GM10248 (cell line): ENCODE measurements at regions not wholly inside any gene's neighbourhood (a gene's known extent, or its start where the extent isn't known, plus 50 kb on each side); places are given as distances from the start of the nearest gene placed in this dataset.
"Not testable (repeated sequence)": the region's sequence is repeated elsewhere in the genome, so short reads cannot be mapped to it uniquely, and the experiment has no call there.

Source experiments
- CTCF ChIA-PET: fragments of 300-600 bp; sonication (Branson Sonifier 250); formaldehyde crosslinking; extraction: SDS; loops from one replicate; lab custom pipeline; 2021; ENCODE audit warnings: antibody characterized with exemption; lab: Yijun Ruan, JAX
- POLR2A ChIA-PET: fragments of 350-650 bp; sonication (Branson Sonifier 250); formaldehyde crosslinking; extraction: SDS; loops from one replicate; lab custom pipeline; 2020; ENCODE audit warnings: antibody characterized with exemption; lab: Yijun Ruan, JAX
- DNase-seq: peaks from one replicate; pipeline ENCODE4 v3.0.0; 2012; ENCODE audit errors: extremely low spot score
- TF ChIP-seq, protein P1 (sequence below): IDR thresholded peaks from 2 replicates; pipeline ENCODE4 v1.5.1; 2012; ENCODE audit warnings: mild to moderate bottlenecking, low read depth; ENCODE audit errors: extremely low read depth, missing control alignments, control extremely low read depth

DNA sequence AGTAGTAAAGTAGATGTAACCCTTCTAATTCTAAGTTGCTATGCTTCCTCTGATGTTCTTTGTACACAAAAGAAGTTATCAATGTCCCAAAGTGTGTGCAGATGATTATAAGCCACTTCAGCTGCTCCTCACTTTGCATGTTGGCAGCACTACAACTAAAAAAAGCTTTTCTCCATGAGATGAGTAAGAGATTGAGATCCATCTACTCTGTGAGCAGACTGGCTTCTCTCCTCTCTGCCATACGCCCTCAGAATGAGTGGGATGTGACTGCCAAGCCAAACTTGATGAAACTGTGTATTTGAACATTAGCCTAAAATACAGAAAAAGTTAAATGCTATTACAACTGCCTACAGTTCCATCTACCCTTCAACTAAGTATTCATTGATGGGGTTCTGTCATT lies 102.9 kb upstream of the ETV1 start:
- TF ChIP-seq, protein P1, sequence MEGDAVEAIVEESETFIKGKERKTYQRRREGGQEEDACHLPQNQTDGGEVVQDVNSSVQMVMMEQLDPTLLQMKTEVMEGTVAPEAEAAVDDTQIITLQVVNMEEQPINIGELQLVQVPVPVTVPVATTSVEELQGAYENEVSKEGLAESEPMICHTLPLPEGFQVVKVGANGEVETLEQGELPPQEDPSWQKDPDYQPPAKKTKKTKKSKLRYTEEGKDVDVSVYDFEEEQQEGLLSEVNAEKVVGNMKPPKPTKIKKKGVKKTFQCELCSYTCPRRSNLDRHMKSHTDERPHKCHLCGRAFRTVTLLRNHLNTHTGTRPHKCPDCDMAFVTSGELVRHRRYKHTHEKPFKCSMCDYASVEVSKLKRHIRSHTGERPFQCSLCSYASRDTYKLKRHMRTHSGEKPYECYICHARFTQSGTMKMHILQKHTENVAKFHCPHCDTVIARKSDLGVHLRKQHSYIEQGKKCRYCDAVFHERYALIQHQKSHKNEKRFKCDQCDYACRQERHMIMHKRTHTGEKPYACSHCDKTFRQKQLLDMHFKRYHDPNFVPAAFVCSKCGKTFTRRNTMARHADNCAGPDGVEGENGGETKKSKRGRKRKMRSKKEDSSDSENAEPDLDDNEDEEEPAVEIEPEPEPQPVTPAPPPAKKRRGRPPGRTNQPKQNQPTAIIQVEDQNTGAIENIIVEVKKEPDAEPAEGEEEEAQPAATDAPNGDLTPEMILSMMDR, result no peak
- no peak for DNase-seq
- POLR2A ChIA-PET, result no interaction called here
- CTCF ChIA-PET, result interaction anchor here (1.5 kb wide), 1 partner anchor 15 kb away, joined by 3 read pairs; no protein-coding TSS in a partner anchor

DNA sequence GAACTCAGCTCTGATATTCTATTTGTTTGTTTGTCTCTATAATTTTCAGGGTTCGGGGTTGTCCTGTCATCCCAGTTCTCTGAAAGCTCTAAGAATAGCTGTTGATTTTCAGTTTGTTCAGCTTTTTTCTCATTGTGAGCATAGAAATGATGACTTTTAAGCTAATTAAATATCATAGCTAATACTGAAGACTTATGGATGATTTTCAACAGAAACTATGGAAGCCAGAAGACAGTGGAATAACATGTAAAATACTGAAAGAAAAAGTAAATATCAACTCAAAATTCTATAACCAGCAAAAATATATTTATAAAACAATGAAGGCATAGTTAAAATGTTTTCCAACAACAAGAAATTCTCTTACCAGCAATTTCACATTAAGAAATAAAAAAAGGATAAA lies 96.4 kb upstream of the ETV1 start:
- DNase-seq, result no peak
- POLR2A ChIA-PET, result no interaction called here
- CTCF ChIA-PET, result interaction anchor here (1.1 kb wide), 1 partner anchor 12 kb away, joined by 3 read pairs; no protein-coding TSS in a partner anchor
- TF ChIP-seq, protein P1, result no peak

DNA sequence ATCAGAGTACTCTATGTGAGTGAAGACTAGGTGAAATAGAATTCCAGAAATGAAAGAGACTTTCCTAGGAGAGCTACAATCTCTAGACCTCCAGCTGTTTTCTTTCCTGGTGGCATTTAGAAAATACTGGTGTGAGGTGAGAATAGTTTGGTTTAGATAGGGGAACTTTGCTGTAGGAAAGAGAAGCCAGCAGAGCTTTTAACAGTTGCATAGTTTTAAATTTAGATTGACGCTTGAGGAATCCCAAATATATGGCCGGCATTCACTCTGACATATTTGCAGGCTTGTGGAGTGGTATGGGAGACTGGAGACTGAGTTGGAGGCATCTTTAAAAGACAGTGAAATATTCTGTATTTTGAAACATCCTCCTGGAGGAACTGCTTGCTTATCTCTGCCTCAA lies 94.3 kb upstream of the ETV1 start:
- CTCF ChIA-PET, result no interaction called here
- no peak for DNase-seq
- POLR2A ChIA-PET, result no interaction called here
- TF ChIP-seq, protein P1, result no peak

DNA sequence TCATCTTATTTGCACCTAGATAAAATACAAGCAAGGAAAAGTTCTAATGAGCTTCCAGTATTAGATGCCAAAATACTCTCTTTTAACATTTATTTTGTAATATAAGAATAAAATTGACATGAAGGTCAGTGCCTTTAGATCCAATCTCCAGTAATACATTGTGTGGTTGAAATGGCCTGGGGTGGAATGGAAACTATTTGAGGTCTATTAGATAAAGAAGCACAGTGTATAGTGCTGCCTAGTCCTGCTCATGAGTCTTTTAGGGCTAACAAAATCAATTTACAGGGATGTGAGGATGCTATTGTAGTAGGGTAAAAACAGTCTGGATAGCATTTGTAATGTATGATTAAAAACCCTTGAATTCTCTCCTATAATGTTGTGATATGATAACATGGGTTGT lies 84.5 kb upstream of the ETV1 start:
- ChIA-PET CTCF (no interaction called here), POLR2A (no interaction called here)
- TF ChIP-seq, protein P1, result no peak
- DNase-seq, result no peak

DNA sequence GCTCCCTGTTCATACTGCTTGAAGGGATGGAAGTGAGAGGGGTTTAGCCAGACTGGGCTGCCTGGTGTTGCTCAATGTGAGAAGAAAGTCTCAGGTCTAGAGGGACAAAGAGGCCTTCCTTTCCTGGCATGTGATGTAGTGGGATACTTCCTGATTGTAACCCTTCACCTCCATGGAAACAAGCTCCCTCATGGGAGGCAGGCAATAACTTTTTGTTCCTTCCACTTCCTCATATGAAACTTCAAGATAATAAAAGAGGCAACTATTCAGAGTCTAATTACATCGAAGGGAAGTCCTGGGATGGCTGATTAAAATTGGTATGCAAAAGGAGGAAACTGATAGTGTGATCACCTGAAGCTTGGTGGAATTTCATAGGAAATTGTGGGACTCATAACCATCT lies 84.1 kb upstream of the ETV1 start:
- TF ChIP-seq, protein P1, result no peak
- POLR2A ChIA-PET, result no interaction called here
- CTCF ChIA-PET, result no interaction called here
- DNase-seq, result no peak

DNA sequence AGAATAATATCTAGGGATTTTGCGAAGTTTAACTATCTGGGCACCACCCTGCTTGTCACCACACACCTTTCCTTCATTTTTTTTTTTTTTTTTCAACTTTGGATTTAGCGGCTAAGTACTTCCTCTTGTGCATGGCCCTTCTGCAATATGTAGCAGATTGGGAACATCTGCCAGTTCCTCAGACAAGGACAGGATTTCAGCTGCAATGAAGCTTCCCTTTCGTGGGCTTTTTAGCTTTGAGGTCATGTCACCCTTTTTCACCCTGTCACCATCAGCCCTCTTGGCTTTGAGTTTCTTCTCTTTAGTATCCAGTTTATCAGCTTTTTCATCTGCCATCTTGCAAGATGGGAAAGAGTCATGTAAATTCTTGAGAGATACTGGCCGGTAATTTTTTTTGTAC lies 81.6 kb upstream of the ETV1 start:
- DNase-seq, result no peak
- POLR2A ChIA-PET, result no interaction called here
- TF ChIP-seq, protein P1, result no peak
- CTCF ChIA-PET, result no interaction called here

DNA sequence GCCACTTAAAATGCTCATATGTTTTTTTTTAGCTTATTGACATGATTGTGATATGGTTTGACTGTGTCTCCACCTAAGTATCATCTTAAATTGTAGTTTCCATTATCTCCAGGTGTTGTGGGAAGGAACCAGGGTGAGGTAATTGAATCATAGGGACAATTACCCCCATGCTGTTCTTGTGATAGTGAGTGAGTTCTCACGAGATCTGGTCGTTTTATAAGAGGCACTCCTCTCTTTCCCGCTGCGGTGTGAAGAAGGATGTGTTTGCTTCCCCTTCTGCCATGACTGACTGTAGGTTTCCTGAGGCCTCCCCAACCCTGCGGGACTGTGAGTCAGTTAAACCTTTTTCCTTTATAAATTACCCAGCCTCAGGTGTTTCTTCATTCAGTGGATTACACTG lies 80.5 kb upstream of the ETV1 start:
- ChIA-PET POLR2A (no interaction called here), CTCF (interaction anchor here (0.8 kb wide), 1 partner anchor 10 kb away, joined by 3 read pairs; no protein-coding TSS in a partner anchor)
- TF ChIP-seq, protein P1, result no peak
- no peak for DNase-seq

DNA sequence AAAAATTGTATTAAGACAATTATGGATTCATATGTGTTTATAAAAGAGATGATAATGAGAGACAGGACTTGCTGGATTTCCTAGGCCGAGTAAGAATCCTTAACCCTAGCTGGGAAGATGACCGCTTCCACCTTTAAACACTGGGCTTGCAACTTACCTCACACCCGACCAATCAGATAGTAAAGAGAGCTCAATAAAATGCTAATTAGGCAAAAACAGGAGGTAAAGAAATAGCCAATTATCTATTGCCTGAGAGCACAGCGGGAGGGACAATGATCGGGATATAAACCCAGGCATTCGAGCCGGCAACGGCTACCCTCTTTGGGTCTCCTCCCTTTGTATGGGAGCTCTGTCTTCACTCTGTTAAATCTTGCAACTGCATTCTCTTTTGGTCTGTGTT lies 77.3 kb upstream of the ETV1 start:
- POLR2A ChIA-PET, CTCF ChIA-PET, DNase-seq: not testable (repeated sequence)
